ENCODE measurements at regions not wholly inside any gene's neighbourhood (a gene's known extent, or its start where the extent isn't known, plus 50 kb on each side); places are given as distances from the start of the nearest gene placed in this dataset.
"Not testable (repeated sequence)": the region's sequence is repeated elsewhere in the genome, so short reads cannot be mapped to it uniquely, and the experiment has no call there.

- no peak for FAIRE-seq
- no peak for TF ChIP-seq POLR2A (IDR thresholded peaks at IDR 0.05; ENCODE audit: low read depth, low read length)
- TF ChIP-seq POU2F2 (IDR thresholded peaks at IDR 0.05; ENCODE audit: low read depth, low read length): no peak
- no peak for DNase-seq (ENCODE audit: insufficient read length, low spot score)
These were observed 614.0 kb downstream of the ETNK1 start for GRCh38 chr12:23238957-23239356.

GRCh38 chr12:23245186-23245585 is 620.2 kb downstream of the ETNK1 start:
- FAIRE-seq (no peak), DNase-seq (ENCODE audit: insufficient read length, low spot score) (no peak)
- TF ChIP-seq SPI1 (IDR thresholded peaks at IDR 0.05; ENCODE audit: low read depth, low read length) (no peak), POLR2AphosphoS5 (IDR thresholded peaks at IDR 0.05; ENCODE audit: low read depth, low read length) (no peak), TAF1 (IDR thresholded peaks at IDR 0.05; ENCODE audit: low read depth, low read length) (no peak), POLR2A (IDR thresholded peaks at IDR 0.05; ENCODE audit: low read depth, low read length) (no peak), POU2F2 (IDR thresholded peaks at IDR 0.05; ENCODE audit: low read depth, low read length) (no peak), PAX5 (IDR thresholded peaks at IDR 0.05; ENCODE audit: insufficient read depth, low read length, severe bottlenecking) (no peak)

GRCh38 chr12:23253191-23253590 is 628.2 kb downstream of the ETNK1 start:
- no peak for DNase-seq (ENCODE audit: insufficient read length, low spot score)
- FAIRE-seq: no peak
- no peak for TF ChIP-seq POLR2AphosphoS5 (IDR thresholded peaks at IDR 0.05; ENCODE audit: low read depth, low read length)
- no peak for TF ChIP-seq SPI1 (IDR thresholded peaks at IDR 0.05; ENCODE audit: low read depth, low read length)
- TF ChIP-seq TAF1 (IDR thresholded peaks at IDR 0.05; ENCODE audit: low read depth, low read length): no peak
- no peak for TF ChIP-seq POLR2A (IDR thresholded peaks at IDR 0.05; ENCODE audit: low read depth, low read length)
- TF ChIP-seq PAX5 (IDR thresholded peaks at IDR 0.05; ENCODE audit: insufficient read depth, low read length, severe bottlenecking): no peak

- FAIRE-seq; DNase-seq (ENCODE audit: insufficient read length, low spot score): not testable (repeated sequence)
These were observed 628.9 kb downstream of the ETNK1 start for GRCh38 chr12:23253910-23254309.

- no peak for DNase-seq (ENCODE audit: insufficient read length, low spot score)
- TF ChIP-seq POU2F2 (IDR thresholded peaks at IDR 0.05; ENCODE audit: low read depth, low read length) (no peak), PAX5 (IDR thresholded peaks at IDR 0.05; ENCODE audit: insufficient read depth, low read length, severe bottlenecking) (no peak), POLR2A (IDR thresholded peaks at IDR 0.05; ENCODE audit: low read depth, low read length) (no peak), SPI1 (IDR thresholded peaks at IDR 0.05; ENCODE audit: low read depth, low read length) (no peak), POLR2AphosphoS5 (IDR thresholded peaks at IDR 0.05; ENCODE audit: low read depth, low read length) (no peak), TAF1 (IDR thresholded peaks at IDR 0.05; ENCODE audit: low read depth, low read length) (no peak)
- FAIRE-seq: no peak
These were observed 634.6 kb downstream of the ETNK1 start for GRCh38 chr12:23259558-23259957.

GRCh38 chr12:23262670-23263069 is 637.7 kb downstream of the ETNK1 start:
- DNase-seq (ENCODE audit: insufficient read length, low spot score) (no peak), FAIRE-seq (no peak)
- no peak for TF ChIP-seq POU2F2 (IDR thresholded peaks at IDR 0.05; ENCODE audit: low read depth, low read length)
- no peak for TF ChIP-seq PAX5 (IDR thresholded peaks at IDR 0.05; ENCODE audit: insufficient read depth, low read length, severe bottlenecking)
- TF ChIP-seq POLR2AphosphoS5 (IDR thresholded peaks at IDR 0.05; ENCODE audit: low read depth, low read length): no peak
- TF ChIP-seq SPI1 (IDR thresholded peaks at IDR 0.05; ENCODE audit: low read depth, low read length): no peak
- TF ChIP-seq POLR2A (IDR thresholded peaks at IDR 0.05; ENCODE audit: low read depth, low read length): no peak
- no peak for TF ChIP-seq TAF1 (IDR thresholded peaks at IDR 0.05; ENCODE audit: low read depth, low read length)

- DNase-seq (ENCODE audit: insufficient read length, low spot score) (no peak), FAIRE-seq (no peak)
- TF ChIP-seq POLR2AphosphoS5 (IDR thresholded peaks at IDR 0.05; ENCODE audit: low read depth, low read length) (no peak), POLR2A (IDR thresholded peaks at IDR 0.05; ENCODE audit: low read depth, low read length) (no peak), SPI1 (IDR thresholded peaks at IDR 0.05; ENCODE audit: low read depth, low read length) (no peak), POU2F2 (IDR thresholded peaks at IDR 0.05; ENCODE audit: low read depth, low read length) (no peak), TAF1 (IDR thresholded peaks at IDR 0.05; ENCODE audit: low read depth, low read length) (no peak), PAX5 (IDR thresholded peaks at IDR 0.05; ENCODE audit: insufficient read depth, low read length, severe bottlenecking) (no peak)
These were observed 652.9 kb downstream of the ETNK1 start for GRCh38 chr12:23277831-23278230.

GRCh38 chr12:23281295-23281694 is 656.3 kb downstream of the ETNK1 start:
- no peak for FAIRE-seq
- TF ChIP-seq POLR2A (IDR thresholded peaks at IDR 0.05; ENCODE audit: low read depth, low read length): no peak
- TF ChIP-seq POU2F2 (IDR thresholded peaks at IDR 0.05; ENCODE audit: low read depth, low read length): no peak
- no peak for TF ChIP-seq TAF1 (IDR thresholded peaks at IDR 0.05; ENCODE audit: low read depth, low read length)
- TF ChIP-seq SPI1 (IDR thresholded peaks at IDR 0.05; ENCODE audit: low read depth, low read length): no peak
- TF ChIP-seq POLR2AphosphoS5 (IDR thresholded peaks at IDR 0.05; ENCODE audit: low read depth, low read length): no peak
- TF ChIP-seq PAX5 (IDR thresholded peaks at IDR 0.05; ENCODE audit: insufficient read depth, low read length, severe bottlenecking): no peak
- no peak for DNase-seq (ENCODE audit: insufficient read length, low spot score)

GRCh38 chr12:23282701-23283100 is 657.7 kb downstream of the ETNK1 start:
- DNase-seq (ENCODE audit: insufficient read length, low spot score): no peak
- no peak for FAIRE-seq
- TF ChIP-seq POLR2A (IDR thresholded peaks at IDR 0.05; ENCODE audit: low read depth, low read length) (no peak), PAX5 (IDR thresholded peaks at IDR 0.05; ENCODE audit: insufficient read depth, low read length, severe bottlenecking) (no peak), TAF1 (IDR thresholded peaks at IDR 0.05; ENCODE audit: low read depth, low read length) (no peak), SPI1 (IDR thresholded peaks at IDR 0.05; ENCODE audit: low read depth, low read length) (no peak), POLR2AphosphoS5 (IDR thresholded peaks at IDR 0.05; ENCODE audit: low read depth, low read length) (no peak), POU2F2 (IDR thresholded peaks at IDR 0.05; ENCODE audit: low read depth, low read length) (no peak)

- DNase-seq (ENCODE audit: insufficient read length, low spot score); FAIRE-seq: not testable (repeated sequence)
These were observed 661.0 kb downstream of the ETNK1 start for GRCh38 chr12:23285764-23286530.
